Aorta (tissue), 5 donors: ENCODE measurements at regions not wholly inside any gene's neighbourhood (a gene's known extent, or its start where the extent isn't known, plus 50 kb on each side); places are given as distances from the start of the nearest gene placed in this dataset.
A peak's percentile ranks its signal among the peaks of the same experiment; 100 is the strongest.

Experiments used
- ATAC-seq: fragments of 200-7000 bp; cut with Tn5 transposase; one replicate; pipeline ENCODE4 v1.9.1; 2022; ENCODE audit warnings: moderate library complexity; ENCODE audit not compliant: low FRiP score
- DNase-seq, 2 donors: peaks; one replicate each; pipeline ENCODE4 v3.0.0-alpha.2; 2020
- H3K27ac ChIP-seq, 2 donors: one replicate each; pipeline ENCODE4 v1.5.1; 2013; ENCODE audit warnings: low read length in 2 of 2, mild to moderate bottlenecking in 2 of 2, moderate library complexity in 2 of 2, control low read depth in 1 of 2, inconsistent platforms in 1 of 2, low read depth in 1 of 2
- H3K27me3 ChIP-seq, 2 donors: one replicate each; pipeline ENCODE4 v1.6.1; 2013; ENCODE audit warnings: control low read depth in 1 of 2, low read length in 1 of 2, mild to moderate bottlenecking in 1 of 2, moderate library complexity in 1 of 2; ENCODE audit not compliant: insufficient read depth in 2 of 2, control insufficient read depth in 1 of 2
- H3K36me3 ChIP-seq, 2 donors: one replicate each; pipeline ENCODE4 v1.6.1; 2013; ENCODE audit warnings: control low read depth in 1 of 2, low read length in 1 of 2, mild to moderate bottlenecking in 1 of 2; ENCODE audit not compliant: insufficient read depth in 2 of 2, control insufficient read depth in 1 of 2
- H3K4me1 ChIP-seq, 2 donors: one replicate each; pipeline ENCODE4 v1.6.1; 2013; ENCODE audit warnings: low read length in 2 of 2, control low read depth in 1 of 2, mild to moderate bottlenecking in 1 of 2, moderate library complexity in 1 of 2; ENCODE audit not compliant: insufficient read depth in 2 of 2, control insufficient read depth in 1 of 2
- H3K4me3 ChIP-seq, 2 donors: one replicate each; pipeline ENCODE4 v1.5.1; 2013; ENCODE audit warnings: low read length in 2 of 2, control low read depth in 1 of 2, mild to moderate bottlenecking in 1 of 2
- H3K9me3 ChIP-seq: one replicate; pipeline ENCODE4 v1.6.1; 2013; ENCODE audit warnings: mild to moderate bottlenecking, low read length; ENCODE audit not compliant: control insufficient read depth
- WGBS, 2 donors: extraction: QIAGEN DNeasy Blood & Tissue Kit; methylation state at CpG; one replicate each; pipeline ENCODE4 v1.1.7; 2013; 5-methylcytosine and 5-hydroxymethylcytosine counted together
- intact Hi-C, 2 donors: fragments of 100-400 bp; cut with DNase I; formaldehyde crosslinking; loops; one replicate each; pipeline versions ENCODE4 v1.14.2 to v1.15.0; 2022
- donor health status: healthy with polysubstance abuse.
- donor health status: Bipolar disorder and iron deficiency.
- donor health status: DM: no; HTN: no; CAD: no.
- donor health status: DM: no; HTN: no; CAD: no.
- donor health status: DM: yes; HTN: yes; CAD: no.

DNA sequence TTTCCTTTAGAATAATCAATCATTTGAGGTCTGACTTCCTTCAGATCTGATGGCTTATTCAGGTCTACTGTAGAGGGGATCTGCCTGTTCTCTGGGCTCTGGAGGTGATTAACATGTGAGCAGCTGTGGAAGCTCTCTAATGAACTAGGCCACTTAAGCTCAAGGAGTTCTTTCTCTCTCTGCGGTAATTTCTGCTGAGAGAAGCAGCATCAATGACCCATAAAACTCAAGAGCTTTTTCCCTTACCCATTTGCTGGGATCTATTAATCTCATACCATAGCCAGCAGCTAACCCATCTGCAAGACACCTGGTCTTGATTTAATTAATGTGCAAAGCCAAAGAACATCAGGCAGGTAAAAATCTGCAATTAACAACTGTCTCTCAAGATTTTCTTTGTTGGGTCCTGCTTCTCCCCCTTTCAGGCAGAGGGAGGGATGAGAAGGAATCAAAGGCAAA, 73.2 kb upstream of the DLG1 start:
- no peaks in the 10 kb centered on the region for H3K4me1 ChIP-seq
- H3K9me3 ChIP-seq: no peaks in the 10 kb centered on the region
- no peak overlapping the region for H3K27ac ChIP-seq
- no peak overlapping the region for H3K4me3 ChIP-seq
- intact Hi-C loops: no loop called here
- no peaks in the 10 kb centered on the region for H3K36me3 ChIP-seq
- ATAC-seq (no peak), DNase-seq (no peak)
- WGBS, 2 donors: 85 to 91% methylated on average over 1 of the region's 1 CpG
- no peaks in the 10 kb centered on the region for H3K27me3 ChIP-seq

DNA sequence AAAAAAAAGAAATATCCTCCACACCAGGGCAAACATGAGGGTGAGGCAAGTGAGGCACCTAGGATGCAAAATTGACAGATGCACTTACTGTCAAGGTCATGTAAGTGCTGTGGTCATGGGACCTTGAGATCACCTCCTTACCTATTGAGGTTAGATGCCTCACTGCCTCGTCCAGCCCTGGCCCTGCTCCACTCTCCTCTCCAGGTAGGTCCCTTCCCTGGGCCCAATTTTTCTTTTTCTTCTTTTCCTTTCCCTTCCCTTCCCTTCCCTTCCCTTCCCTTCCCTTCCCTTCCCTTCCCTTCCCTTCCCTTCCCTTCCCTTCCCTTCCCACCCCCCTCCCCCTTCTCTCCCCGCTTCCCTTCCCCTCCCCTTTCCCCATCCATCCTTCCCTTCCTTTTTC, 71.1 kb upstream of the DLG1 start:
- Histone ChIP-seq H3K4me3 (no peak overlapping the region), H3K27ac (no peak overlapping the region), H3K27me3 (no peaks in the 10 kb centered on the region), H3K36me3 (no peaks in the 10 kb centered on the region), H3K9me3 (no peaks in the 10 kb centered on the region), H3K4me1 (no peaks in the 10 kb centered on the region)
- no peak for ATAC-seq
- intact Hi-C loops: loop anchor here in 1 of 2 donors (5.0 kb wide), 1 partner anchor 52 kb away; no protein-coding TSS in a partner anchor
- no peak for DNase-seq
- WGBS, 2 donors: 88 to 97% methylated on average over 1 to 2 of the region's 2 CpGs

DNA sequence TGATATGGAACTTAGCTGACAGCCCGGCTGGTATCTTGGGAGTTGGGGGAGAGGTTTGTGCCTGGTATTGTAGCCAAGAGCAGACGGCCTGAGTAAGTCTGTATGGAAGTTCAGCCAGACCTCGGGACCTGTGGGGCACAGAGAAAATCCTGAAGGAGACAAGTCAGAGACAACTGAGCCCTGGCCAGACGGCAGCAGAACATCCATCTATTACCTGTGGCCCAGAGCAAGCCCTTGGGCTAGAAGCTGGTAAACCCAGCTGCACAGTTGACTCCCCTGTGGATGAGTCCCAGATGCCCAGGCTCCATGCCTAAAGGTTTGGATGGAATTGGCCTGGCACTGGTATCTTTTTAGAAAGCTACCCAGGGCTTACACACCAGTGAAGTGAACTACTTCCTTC, 70.4 kb upstream of the DLG1 start:
- H3K27me3 ChIP-seq: no peaks in the 10 kb centered on the region
- H3K4me3 ChIP-seq: no peak overlapping the region
- intact Hi-C loops: loop anchor here in 1 of 2 donors (5.0 kb wide), 1 partner anchor 52 kb away; no protein-coding TSS in a partner anchor
- DNase-seq (no peak), ATAC-seq (no peak)
- no peak overlapping the region for H3K27ac ChIP-seq
- no peaks in the 10 kb centered on the region for H3K36me3 ChIP-seq
- WGBS, 2 donors: 56 to 70% methylated on average over 4 of the region's 4 CpGs
- no peaks in the 10 kb centered on the region for H3K4me1 ChIP-seq
- no peaks in the 10 kb centered on the region for H3K9me3 ChIP-seq

DNA sequence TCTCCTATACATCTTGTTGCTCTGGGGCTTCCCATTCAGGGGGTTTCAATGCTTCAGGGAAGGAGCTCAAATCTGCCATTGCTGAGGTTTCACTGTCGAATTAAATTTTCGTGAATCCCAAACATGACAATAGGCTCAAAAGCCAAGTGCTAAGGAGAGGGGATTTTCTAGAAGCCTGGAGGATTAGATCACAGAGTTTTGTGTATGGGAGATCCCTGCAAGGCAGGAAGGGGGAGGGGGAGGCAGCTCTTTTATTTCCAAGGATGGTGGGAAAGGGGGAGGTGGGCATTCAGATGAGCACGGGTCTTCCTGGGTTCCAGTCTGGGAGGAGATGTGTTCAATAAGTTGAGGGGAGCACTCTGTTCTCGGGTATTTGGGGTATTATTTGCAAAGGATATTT, 69.9 kb upstream of the DLG1 start:
- ATAC-seq (no peak), DNase-seq (no peak)
- H3K4me1 ChIP-seq: no peaks in the 10 kb centered on the region
- H3K4me3 ChIP-seq: no peak overlapping the region
- intact Hi-C loops: loop anchor here in 1 of 2 donors (5.0 kb wide), 1 partner anchor 51 kb away; no protein-coding TSS in a partner anchor
- 60 to 70% methylated on average over 4 of the region's 4 CpGs for WGBS, 2 donors
- H3K9me3 ChIP-seq: no peaks in the 10 kb centered on the region
- H3K27me3 ChIP-seq: no peaks in the 10 kb centered on the region
- no peak overlapping the region for H3K27ac ChIP-seq
- no peaks in the 10 kb centered on the region for H3K36me3 ChIP-seq

DNA sequence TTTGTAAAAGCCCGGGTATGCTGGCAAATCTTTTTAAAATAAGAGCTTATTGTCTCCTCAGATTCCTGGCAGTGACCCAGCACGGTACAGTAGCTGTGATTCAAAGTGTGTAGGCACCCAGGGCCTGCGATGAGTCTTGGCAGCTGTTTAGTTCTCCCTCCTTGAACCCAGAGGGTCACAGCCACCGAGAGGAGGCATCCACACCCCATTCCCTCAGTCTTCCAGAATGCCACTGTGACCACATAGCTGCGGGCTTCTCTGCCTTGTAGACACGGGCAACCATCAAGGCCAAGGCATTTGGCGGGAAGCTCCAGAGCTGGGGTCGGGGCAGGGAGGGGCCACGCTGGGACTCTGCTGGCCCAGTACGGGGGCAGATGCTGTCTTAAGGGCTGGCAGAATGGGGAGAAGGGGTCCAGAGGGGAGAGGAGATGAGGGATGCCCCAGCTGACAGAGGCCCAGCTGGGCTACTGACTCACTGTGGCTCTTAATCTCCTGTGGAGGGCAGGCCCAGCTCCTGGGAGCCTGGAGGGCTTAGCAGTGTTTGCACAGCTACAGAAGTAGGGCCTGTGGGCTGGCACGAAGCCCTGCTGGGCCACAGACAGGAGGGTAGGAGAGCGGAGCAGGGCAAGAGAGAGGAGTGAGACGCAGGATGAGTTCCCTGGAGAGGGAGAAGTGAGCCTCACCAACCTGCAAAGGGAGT, 68.8 kb upstream of the DLG1 start:
- no peak for DNase-seq
- Histone ChIP-seq H3K9me3 (no peaks in the 10 kb centered on the region), H3K4me1 (no peaks in the 10 kb centered on the region), H3K36me3 (no peaks in the 10 kb centered on the region), H3K27ac (no peak overlapping the region), H3K4me3 (no peak overlapping the region), H3K27me3 (no peaks in the 10 kb centered on the region)
- ATAC-seq: no peak
- 39 to 43% methylated on average over 13 of the region's 13 CpGs for WGBS, 2 donors
- intact Hi-C loops: loop anchor here in 1 of 2 donors (5.0 kb wide), 1 partner anchor 50 kb away; no protein-coding TSS in a partner anchor

DNA sequence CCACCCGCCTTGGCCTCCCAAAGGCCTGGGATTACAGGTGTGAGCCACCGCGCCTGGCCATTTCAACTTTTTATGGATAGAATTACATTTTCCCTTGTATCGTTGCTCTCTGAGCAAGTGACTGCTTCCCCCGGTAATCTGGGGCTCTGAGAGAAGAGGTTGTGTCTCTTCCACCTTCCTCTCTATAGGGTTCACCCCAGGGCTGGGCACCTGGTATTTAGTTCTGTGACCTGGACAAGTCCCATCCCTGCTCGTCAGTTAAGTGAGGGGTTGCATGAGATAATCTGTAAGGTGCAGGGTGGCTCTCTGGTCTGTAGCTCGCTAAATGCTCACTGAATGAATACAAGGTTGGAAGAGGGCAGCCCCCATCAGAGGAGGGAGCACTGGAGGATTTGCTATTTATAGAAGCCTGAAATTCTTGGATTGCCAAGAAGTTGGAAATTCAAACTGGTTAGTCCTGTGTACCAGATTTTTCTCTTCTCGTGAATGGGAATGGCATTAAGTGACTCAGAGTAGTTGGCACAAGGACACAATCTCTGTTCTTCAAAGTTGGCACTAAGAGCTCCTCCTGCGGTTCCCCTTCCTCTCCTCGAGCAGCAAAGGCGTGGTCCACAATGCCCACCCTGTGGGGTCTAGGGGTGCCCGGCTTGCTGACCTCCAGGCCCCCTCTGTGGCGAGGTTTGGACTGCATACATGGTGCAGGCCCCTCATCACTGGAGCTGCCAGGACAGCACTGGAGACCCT, 68.1 kb upstream of the DLG1 start:
- H3K27ac ChIP-seq: no peak overlapping the region
- no peaks in the 10 kb centered on the region for H3K4me1 ChIP-seq
- H3K9me3 ChIP-seq: no peaks in the 10 kb centered on the region
- peak; percentile 11 for ATAC-seq
- no peaks in the 10 kb centered on the region for H3K27me3 ChIP-seq
- no peaks in the 10 kb centered on the region for H3K36me3 ChIP-seq
- intact Hi-C loops: loop anchor here in 1 of 2 donors (5.0 kb wide), 1 partner anchor 49 kb away; no protein-coding TSS in a partner anchor
- H3K4me3 ChIP-seq: no peak overlapping the region
- 41% methylated on average over 13 of the region's 13 CpGs for WGBS, 2 donors
- DNase-seq: no peak

DNA sequence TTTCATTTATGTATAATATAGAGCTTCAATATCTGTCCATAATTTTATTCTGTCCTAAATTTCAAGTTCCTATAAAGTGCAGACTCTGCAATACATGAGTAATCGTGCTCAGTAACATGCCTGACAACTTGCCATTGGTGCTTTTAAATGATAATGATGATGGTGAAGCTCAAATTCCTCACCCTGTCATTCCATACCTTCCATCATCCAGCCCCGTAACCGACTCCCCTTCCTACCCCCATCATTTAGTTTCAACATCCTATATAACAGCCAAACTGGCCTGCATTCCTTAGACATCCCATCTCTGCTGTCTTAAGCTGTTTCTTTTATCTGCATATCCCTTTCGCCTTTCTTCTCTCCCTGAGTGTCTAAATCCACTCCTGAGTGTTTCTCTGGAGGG, 67.2 kb upstream of the DLG1 start:
- 90 to 93% methylated on average over 4 of the region's 4 CpGs for WGBS, 2 donors
- no peaks in the 10 kb centered on the region for H3K4me1 ChIP-seq
- H3K9me3 ChIP-seq: no peaks in the 10 kb centered on the region
- intact Hi-C loops: loop anchor here in 1 of 2 donors (5.0 kb wide), 1 partner anchor 48 kb away; no protein-coding TSS in a partner anchor
- no peaks in the 10 kb centered on the region for H3K36me3 ChIP-seq
- no peak overlapping the region for H3K4me3 ChIP-seq
- DNase-seq (no peak), ATAC-seq (no peak)
- H3K27me3 ChIP-seq: no peaks in the 10 kb centered on the region
- no peak overlapping the region for H3K27ac ChIP-seq

DNA sequence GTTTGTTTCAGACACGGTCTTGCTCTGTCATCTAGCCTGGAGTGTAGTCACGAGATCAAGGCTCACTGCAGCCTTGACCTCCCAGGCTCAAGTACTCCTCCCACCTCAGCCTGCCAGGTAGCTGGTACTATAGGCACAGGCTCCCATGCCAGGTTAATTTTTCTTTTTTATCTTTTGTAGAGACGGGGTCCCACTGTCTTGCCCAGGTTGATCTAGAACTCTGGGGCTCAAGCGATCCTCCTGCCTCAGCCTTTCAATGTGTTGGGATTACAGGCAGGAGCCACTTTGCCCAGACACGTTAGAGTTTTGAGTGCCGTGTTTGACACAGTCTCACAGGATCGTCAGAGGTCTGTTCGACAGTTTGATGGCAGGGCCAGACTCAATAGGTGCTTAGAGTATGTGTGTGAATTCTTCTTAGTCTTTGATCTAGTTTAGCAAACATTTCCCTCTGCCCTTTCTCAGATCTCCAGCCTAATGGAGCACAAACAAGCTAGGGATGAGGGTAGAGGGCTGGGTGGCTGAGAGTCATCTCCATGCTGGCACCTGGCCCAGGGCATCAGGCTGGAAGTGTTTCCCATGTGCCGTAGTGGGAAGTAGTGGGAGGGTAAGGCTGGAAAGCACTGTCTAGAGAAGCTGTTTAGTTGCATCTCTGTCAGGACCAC, 66.1 kb upstream of the DLG1 start:
- Histone ChIP-seq H3K4me1 (no peaks in the 10 kb centered on the region), H3K36me3 (no peaks in the 10 kb centered on the region), H3K27me3 (no peaks in the 10 kb centered on the region), H3K4me3 (no peak overlapping the region), H3K9me3 (no peaks in the 10 kb centered on the region), H3K27ac (no peak overlapping the region)
- DNase-seq (no peak), ATAC-seq (no peak)
- WGBS, 2 donors: 82 to 84% methylated on average over 9 of the region's 9 CpGs
- intact Hi-C loops: loop anchor here in 1 of 2 donors (5.0 kb wide), 1 partner anchor 47 kb away; no protein-coding TSS in a partner anchor
